Fibroblast of lung (primary cell): ENCODE measurements at regions not wholly inside any gene's neighbourhood (a gene's known extent, or its start where the extent isn't known, plus 50 kb on each side); places are given as distances from the start of the nearest gene placed in this dataset.
"Not testable (repeated sequence)": the region's sequence is repeated elsewhere in the genome, so short reads cannot be mapped to it uniquely, and the experiment has no call there.

Experiments used
- DNase-seq, 2 donors: peaks; one replicate each; pipeline versions ENCODE4 v3.0.0 to v3.0.0-alpha.2; 2010; ENCODE audit warnings: low read depth in 2 of 2
- H2AFZ ChIP-seq: 2 replicates; pipeline ENCODE4 v1.5.1; 2012; ENCODE audit warnings: low read length, control low read depth, inconsistent platforms
- H3K27ac ChIP-seq: 2 replicates; pipeline ENCODE4 v1.5.1; 2011; ENCODE audit warnings: low read length, control low read depth; ENCODE audit not compliant: insufficient read depth
- H3K27me3 ChIP-seq: 2 replicates; pipeline ENCODE4 v1.5.1; 2011; ENCODE audit warnings: mild to moderate bottlenecking, low read length; ENCODE audit not compliant: control insufficient read depth, insufficient read depth
- H3K36me3 ChIP-seq: 2 replicates; pipeline ENCODE4 v1.5.1; 2011; ENCODE audit warnings: low read length; ENCODE audit not compliant: control insufficient read depth, insufficient read depth
- H3K4me1 ChIP-seq: 2 replicates; pipeline ENCODE4 v1.5.1; 2011; ENCODE audit warnings: low read length; ENCODE audit not compliant: control insufficient read depth, insufficient read depth; ENCODE audit errors: extremely low read depth
- H3K4me2 ChIP-seq: 2 replicates; pipeline ENCODE4 v1.5.1; 2011; ENCODE audit warnings: low read length, control low read depth; ENCODE audit not compliant: insufficient read depth; ENCODE audit errors: extremely low read depth
- H3K4me3 ChIP-seq, 4 experiments: fragments of 200-600 bp in 1 of 4; sonication (generic) in 1 of 4; replicated peaks in 1 of 4; 2 replicates each; pipeline ENCODE4 v1.5.1; 2011 to 2016; ENCODE audit warnings: low read length in 4 of 4, low read depth in 3 of 4, mild to moderate bottlenecking in 3 of 4, control low read depth in 2 of 4, inconsistent platforms in 1 of 4, mixed read lengths in 1 of 4; ENCODE audit not compliant: insufficient read depth in 1 of 4; ENCODE audit errors: control extremely low read depth in 1 of 4
- H3K79me2 ChIP-seq: 2 replicates; pipeline ENCODE4 v1.5.1; 2012; ENCODE audit warnings: mild to moderate bottlenecking, low read length, inconsistent platforms; ENCODE audit not compliant: control insufficient read depth, insufficient read depth
- H3K9ac ChIP-seq: 2 replicates; pipeline ENCODE4 v1.5.1; 2011; ENCODE audit warnings: mild to moderate bottlenecking, low read length, control low read depth; ENCODE audit not compliant: insufficient read depth
- H3K9me3 ChIP-seq: 2 replicates; pipeline ENCODE4 v1.5.1; 2012; ENCODE audit warnings: low read depth, low read length; ENCODE audit not compliant: control insufficient read depth, insufficient read depth
- H4K20me1 ChIP-seq: 2 replicates; pipeline ENCODE4 v1.5.1; 2011; ENCODE audit warnings: low read length; ENCODE audit not compliant: control insufficient read depth, insufficient read depth; ENCODE audit errors: extremely low read depth
- EZH2 ChIP-seq: IDR thresholded peaks from 2 replicates; pipeline ENCODE4 v1.5.1; 2012; ENCODE audit warnings: low read length, control low read depth, mild to moderate bottlenecking; ENCODE audit errors: missing control alignments
- TF ChIP-seq, protein P1 (sequence below), 2 donors: IDR thresholded peaks in 1 of 2; conservative IDR thresholded peaks in 1 of 2; 1 replicate in 1 of 2; 2 replicates in 1 of 2; pipeline ENCODE4 v1.5.1; 2011 to 2012; ENCODE audit warnings: low read length in 2 of 2, control low read depth in 1 of 2, inconsistent platforms in 1 of 2, low read depth in 1 of 2, mild to moderate bottlenecking in 1 of 2

DNA sequence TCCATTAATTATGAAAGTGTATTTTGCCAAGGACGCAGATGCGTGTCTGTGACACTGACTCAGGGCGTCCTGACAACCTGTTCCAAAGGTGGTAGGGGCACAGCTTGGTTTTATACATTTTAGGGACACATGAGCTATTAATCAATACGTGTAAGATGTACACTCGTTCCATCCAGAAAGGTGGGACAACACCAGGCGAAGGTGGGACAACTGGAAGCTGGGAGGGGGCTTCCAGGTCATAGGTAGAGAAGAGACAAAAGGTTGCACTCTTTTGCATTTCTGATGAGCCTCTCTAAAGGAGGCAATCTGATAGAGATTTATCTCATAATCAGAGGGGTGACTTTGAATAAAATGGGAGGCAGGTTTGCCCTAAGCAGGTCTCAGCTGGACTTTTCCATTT, 82.7 kb upstream of the ZNF746 start:
- Histone ChIP-seq H3K79me2 (no peaks in the 10 kb centered on the region), H3K36me3 (peaks cover 2% of the 10 kb centered on the region), H3K9ac (no peak overlapping the region), H3K27ac (no peak overlapping the region), H3K4me1 (no peaks in the 10 kb centered on the region), H4K20me1 (no peaks in the 10 kb centered on the region), H3K4me3 (no peak overlapping the region), H3K4me2 (no peak overlapping the region), H2AFZ (no peak overlapping the region), H3K9me3 (no peaks in the 10 kb centered on the region), H3K27me3 (no peaks in the 10 kb centered on the region)
- no peak for DNase-seq
- TF ChIP-seq EZH2: no peak
- TF ChIP-seq, protein P1, sequence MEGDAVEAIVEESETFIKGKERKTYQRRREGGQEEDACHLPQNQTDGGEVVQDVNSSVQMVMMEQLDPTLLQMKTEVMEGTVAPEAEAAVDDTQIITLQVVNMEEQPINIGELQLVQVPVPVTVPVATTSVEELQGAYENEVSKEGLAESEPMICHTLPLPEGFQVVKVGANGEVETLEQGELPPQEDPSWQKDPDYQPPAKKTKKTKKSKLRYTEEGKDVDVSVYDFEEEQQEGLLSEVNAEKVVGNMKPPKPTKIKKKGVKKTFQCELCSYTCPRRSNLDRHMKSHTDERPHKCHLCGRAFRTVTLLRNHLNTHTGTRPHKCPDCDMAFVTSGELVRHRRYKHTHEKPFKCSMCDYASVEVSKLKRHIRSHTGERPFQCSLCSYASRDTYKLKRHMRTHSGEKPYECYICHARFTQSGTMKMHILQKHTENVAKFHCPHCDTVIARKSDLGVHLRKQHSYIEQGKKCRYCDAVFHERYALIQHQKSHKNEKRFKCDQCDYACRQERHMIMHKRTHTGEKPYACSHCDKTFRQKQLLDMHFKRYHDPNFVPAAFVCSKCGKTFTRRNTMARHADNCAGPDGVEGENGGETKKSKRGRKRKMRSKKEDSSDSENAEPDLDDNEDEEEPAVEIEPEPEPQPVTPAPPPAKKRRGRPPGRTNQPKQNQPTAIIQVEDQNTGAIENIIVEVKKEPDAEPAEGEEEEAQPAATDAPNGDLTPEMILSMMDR (conservative IDR thresholded peaks at IDR 0.05 in 1 of 2, IDR thresholded peaks at IDR 0.05 in 1 of 2; ENCODE audit: low read depth in 1 of 2, low read length in 2 of 2): no peak

DNA sequence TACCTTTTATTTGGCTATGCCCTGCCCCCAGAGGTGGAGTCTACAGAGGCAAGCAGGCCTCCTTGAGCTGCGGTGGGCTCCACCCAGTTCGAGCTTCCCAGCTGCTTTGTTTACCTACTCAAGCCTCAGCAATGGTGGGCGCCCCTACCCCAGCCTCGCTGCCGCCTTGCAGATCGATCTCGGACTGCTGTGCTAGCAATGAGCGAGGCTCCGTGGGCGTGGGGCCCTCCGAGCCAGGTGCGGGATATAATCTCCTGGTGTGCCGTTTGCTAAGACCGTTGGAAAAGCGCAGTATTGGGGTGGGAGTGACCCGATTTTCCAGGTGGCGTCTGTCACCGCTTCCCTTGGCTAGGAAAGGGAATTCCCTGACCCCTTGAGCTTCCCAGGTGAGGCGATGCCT, 81.8 kb upstream of the ZNF746 start:
- not testable (repeated sequence) for H3K4me3 ChIP-seq, H3K4me1 ChIP-seq, H2AFZ ChIP-seq, H3K79me2 ChIP-seq, H3K36me3 ChIP-seq, H3K9me3 ChIP-seq, H3K4me2 ChIP-seq, H3K27ac ChIP-seq, H3K27me3 ChIP-seq, DNase-seq, H4K20me1 ChIP-seq, H3K9ac ChIP-seq

DNA sequence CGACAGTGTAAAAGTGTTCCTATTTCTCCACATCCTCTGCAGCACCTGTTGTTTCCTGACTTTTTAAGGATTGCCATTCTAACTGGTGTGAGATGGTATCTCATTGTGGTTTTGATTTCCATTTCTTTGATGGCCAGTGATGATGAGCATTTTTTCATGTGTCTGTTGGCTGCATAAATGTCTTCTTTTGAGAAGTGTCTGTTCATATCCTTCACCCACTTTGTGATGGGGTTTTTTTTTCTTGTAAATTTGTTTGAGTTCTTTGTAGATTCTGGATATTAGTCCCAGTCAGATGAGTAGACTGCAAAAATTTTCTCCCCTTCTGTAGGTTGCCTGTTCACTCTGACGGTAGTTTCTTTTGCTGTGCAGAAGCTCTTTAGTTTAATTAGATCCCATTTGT, 76.8 kb upstream of the ZNF746 start:
- not testable (repeated sequence) for H3K27ac ChIP-seq, H4K20me1 ChIP-seq, H3K27me3 ChIP-seq, H3K4me1 ChIP-seq, H2AFZ ChIP-seq, H3K79me2 ChIP-seq, H3K9me3 ChIP-seq, H3K4me2 ChIP-seq, H3K9ac ChIP-seq, H3K4me3 ChIP-seq, H3K36me3 ChIP-seq, DNase-seq

DNA sequence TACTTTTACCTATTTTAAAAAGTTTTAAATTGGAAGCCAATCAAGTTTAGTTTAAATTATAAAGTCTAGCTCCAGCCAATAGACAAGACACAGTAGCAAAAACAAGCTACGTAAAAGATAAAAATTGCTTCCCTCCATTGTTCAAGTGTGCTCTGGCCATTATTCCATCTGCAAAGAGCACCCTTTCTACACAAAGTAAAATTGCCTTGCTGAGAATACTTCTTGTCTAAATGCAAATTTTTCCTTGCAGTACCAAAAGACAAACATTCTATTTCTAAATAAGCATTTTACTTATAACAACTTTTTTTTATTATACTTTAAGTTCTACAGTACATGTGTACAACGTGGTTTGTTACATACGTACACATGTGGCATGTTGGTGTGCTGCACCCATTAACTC, 75.9 kb upstream of the ZNF746 start:
- Histone ChIP-seq H3K4me1 (no peaks in the 10 kb centered on the region), H3K27me3 (no peaks in the 10 kb centered on the region), H3K36me3 (no peaks in the 10 kb centered on the region), H3K9ac (no peak overlapping the region), H2AFZ (no peak overlapping the region), H4K20me1 (no peaks in the 10 kb centered on the region), H3K4me2 (no peak overlapping the region), H3K79me2 (no peaks in the 10 kb centered on the region), H3K4me3 (no peak overlapping the region), H3K9me3 (no peaks in the 10 kb centered on the region), H3K27ac (no peak overlapping the region)
- TF ChIP-seq, protein P1 (conservative IDR thresholded peaks at IDR 0.05 in 1 of 2, IDR thresholded peaks at IDR 0.05 in 1 of 2; ENCODE audit: low read depth in 1 of 2, low read length in 2 of 2): no peak
- TF ChIP-seq EZH2: no peak
- no peak for DNase-seq

DNA sequence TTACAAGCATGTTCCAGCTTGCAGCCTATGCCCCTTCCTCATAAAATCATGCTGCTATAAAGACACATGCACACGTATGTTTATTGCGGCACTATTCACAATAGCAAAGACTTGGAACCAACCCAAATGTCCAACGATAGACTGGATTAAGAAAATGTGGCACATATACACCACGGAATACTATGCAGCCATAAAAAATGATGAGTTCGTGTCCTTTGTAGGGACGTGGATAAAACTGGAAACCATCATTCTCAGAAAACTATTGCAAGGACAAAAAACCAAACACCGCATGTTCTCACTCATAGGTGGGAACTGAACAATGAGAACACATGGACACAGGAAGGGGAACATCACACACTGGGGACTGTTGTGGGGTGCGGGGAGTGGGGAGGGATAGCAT, 75.3 kb upstream of the ZNF746 start:
- not testable (repeated sequence) for H3K9ac ChIP-seq, H4K20me1 ChIP-seq, H3K79me2 ChIP-seq, DNase-seq, H3K4me1 ChIP-seq, H3K4me3 ChIP-seq, H3K36me3 ChIP-seq, H3K4me2 ChIP-seq, H3K9me3 ChIP-seq, H3K27me3 ChIP-seq, H2AFZ ChIP-seq, H3K27ac ChIP-seq
